ENCODE measurements at regions not wholly inside any gene's neighbourhood (a gene's known extent, or its start where the extent isn't known, plus 50 kb on each side); places are given as distances from the start of the nearest gene placed in this dataset.
A peak's percentile ranks its signal among the peaks of the same experiment; 100 is the strongest.
"Not testable (repeated sequence)": the region's sequence is repeated elsewhere in the genome, so short reads cannot be mapped to it uniquely, and the experiment has no call there.

DNA sequence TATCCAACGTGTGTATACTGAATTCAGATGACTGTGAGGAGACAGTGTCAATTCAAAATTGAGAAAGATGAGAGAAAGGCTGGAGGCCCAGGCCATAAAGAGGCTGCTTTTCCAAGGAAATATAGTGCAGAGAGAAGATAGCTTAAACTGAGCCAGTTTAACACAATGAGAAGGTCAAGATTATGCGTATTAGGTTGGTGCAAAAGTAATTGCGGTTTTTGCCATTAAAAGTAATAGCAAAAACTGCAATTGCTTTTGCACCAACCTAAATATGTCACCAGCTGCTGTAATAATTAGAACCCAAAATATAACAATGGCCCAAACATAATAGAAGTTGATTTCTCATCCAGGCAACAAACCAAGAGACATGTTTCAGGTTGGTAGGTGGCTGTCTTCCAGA, 148.7 kb upstream of the ATP5MC3 start:
- DNase-seq (ENCODE audit: low spot score in 2 of 2): no peak
- Histone ChIP-seq H3K27me3 (ENCODE audit: low read depth) (no peaks in the 10 kb centered on the region; the same call in 1 of the 2 replicates), H3K4me1 (no peaks in the 10 kb centered on the region), H3K4me3 (no peak overlapping the region), H3K36me3 (replicated peaks) (no peaks in the 10 kb centered on the region), H3K9me3 (no peaks in the 10 kb centered on the region)
- in situ Hi-C loops (cut with MboI; ENCODE audit: low sequenced_read_pairs): no loop called here

DNA sequence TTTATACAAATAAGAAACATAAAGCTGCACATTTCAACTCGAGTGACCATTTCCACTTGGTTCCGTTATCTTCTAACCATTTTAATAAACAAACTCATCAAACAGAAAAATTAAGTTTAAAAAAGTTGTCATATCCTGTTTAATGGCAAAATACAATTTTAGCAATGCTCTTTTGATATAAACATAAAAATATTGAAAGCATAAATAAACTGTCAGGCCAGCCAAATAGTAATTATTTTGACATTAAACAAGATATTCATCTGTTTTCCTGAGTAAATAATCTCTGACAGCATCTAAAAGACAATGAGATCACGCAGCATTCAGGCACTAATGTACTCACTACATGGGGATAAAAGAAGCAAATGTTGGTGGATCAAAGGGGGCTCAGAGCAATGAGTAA, 145.3 kb upstream of the ATP5MC3 start:
- no peak for DNase-seq (ENCODE audit: low spot score in 2 of 2)
- Histone ChIP-seq H3K9me3 (no peaks in the 10 kb centered on the region), H3K36me3 (replicated peaks) (no peaks in the 10 kb centered on the region), H3K27me3 (ENCODE audit: low read depth) (no peaks in the 10 kb centered on the region), H3K4me3 (no peak overlapping the region), H3K4me1 (no peaks in the 10 kb centered on the region)
- in situ Hi-C loops (cut with MboI; ENCODE audit: low sequenced_read_pairs): no loop called here

DNA sequence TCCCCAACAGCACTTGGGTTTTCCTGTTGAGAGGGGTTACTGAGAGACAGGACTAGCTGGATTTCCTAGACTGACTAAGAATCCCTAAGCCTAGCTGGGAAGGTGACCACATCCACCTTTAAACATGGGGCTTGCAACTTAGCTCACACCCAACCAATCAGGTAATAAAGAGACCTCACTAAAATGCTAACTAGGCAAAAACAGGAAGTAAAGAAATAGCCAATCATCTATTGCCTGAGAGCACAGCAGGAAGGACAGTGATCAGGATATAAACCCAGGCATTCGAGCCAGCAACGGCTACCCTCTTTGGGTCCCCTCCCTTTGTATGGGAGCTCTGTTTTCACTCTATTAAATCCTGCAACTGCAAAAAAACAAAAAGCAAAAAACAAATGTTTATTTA, 144.7 kb upstream of the ATP5MC3 start:
- H3K36me3 ChIP-seq (replicated peaks); H3K27me3 ChIP-seq (ENCODE audit: low read depth); H3K4me1 ChIP-seq; H3K9me3 ChIP-seq; H3K4me3 ChIP-seq; in situ Hi-C loops (cut with MboI; ENCODE audit: low sequenced_read_pairs); DNase-seq (ENCODE audit: low spot score in 2 of 2): not testable (repeated sequence)

DNA sequence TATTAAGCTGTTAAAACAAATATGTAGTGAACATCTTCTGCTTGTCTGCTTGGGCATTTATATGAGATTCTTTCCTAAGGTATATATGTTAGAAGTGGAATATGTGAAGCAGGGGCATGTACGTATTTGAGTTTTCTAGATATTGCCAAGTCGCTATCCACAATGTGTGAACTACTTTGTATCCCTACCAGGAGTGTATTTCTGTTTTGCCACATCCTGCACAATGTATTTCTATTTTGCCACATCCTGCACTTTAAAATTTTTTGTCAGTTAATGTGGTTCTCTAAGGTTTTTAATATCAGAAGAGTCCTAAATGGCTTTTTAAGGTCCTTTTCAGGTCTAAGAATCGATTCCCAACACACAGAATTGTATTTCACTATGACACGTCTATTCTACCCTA, 141.7 kb upstream of the ATP5MC3 start:
- no peak for DNase-seq (ENCODE audit: low spot score in 2 of 2)
- Histone ChIP-seq H3K4me3 (no peak overlapping the region), H3K27me3 (ENCODE audit: low read depth) (no peaks in the 10 kb centered on the region), H3K36me3 (replicated peaks) (no peaks in the 10 kb centered on the region), H3K9me3 (no peaks in the 10 kb centered on the region), H3K4me1 (no peaks in the 10 kb centered on the region)
- in situ Hi-C loops (cut with MboI; ENCODE audit: low sequenced_read_pairs): no loop called here

DNA sequence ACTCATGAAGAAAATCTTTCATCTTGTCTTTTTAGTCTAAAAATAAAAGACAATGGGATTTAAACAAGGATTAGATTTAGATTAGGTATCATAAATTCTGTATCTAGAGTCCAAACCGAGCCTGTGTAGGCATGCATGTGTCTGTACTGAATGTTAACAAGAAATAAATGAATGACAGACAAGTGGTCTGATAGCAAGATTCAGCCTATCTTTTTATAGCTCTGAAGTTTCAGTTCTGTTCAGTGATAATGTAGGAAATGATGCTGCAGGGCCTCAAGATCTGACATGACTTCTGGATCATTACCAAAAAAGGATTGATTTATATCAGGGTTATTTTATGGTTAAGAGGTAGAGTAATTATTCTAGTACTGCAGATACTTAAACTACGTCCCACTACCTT, 137.0 kb upstream of the ATP5MC3 start:
- no peaks in the 10 kb centered on the region for H3K4me1 ChIP-seq
- in situ Hi-C loops (cut with MboI; ENCODE audit: low sequenced_read_pairs): no loop called here
- 0 out of 2 replicates have a peak, but pooled peaks cover 2% of the 10 kb centered on the region for H3K27me3 ChIP-seq (ENCODE audit: low read depth)
- DNase-seq (ENCODE audit: low spot score in 2 of 2): no peak
- H3K36me3 ChIP-seq (replicated peaks): no peaks in the 10 kb centered on the region
- H3K4me3 ChIP-seq: no peak overlapping the region
- no peaks in the 10 kb centered on the region for H3K9me3 ChIP-seq

DNA sequence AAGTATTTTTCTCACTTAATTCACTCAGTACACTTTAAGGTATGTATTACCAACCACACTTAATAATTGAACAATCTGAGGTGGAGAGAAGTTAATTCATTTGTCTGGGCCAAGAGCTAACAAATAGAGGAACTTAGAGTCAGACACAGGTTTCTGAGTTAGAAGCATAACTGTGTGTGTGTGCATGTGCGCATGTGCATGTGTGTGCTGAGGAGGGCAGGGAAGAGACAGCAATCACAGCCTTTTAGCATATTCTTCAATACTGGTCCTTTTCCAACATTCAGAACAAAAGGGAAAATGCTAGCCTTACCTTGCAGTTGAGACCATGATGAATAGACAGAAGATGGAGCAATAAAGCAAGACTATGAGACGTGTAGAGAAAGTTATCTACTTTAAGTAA, 136.2 kb upstream of the ATP5MC3 start:
- Histone ChIP-seq H3K27me3 (ENCODE audit: low read depth) (peaks cover 6% of the 10 kb centered on the region; the same call in 1 of the 2 replicates), H3K4me3 (no peak overlapping the region), H3K4me1 (no peaks in the 10 kb centered on the region), H3K36me3 (replicated peaks) (no peaks in the 10 kb centered on the region), H3K9me3 (no peaks in the 10 kb centered on the region)
- in situ Hi-C loops (cut with MboI; ENCODE audit: low sequenced_read_pairs): no loop called here
- DNase-seq (ENCODE audit: low spot score in 2 of 2): no peak

DNA sequence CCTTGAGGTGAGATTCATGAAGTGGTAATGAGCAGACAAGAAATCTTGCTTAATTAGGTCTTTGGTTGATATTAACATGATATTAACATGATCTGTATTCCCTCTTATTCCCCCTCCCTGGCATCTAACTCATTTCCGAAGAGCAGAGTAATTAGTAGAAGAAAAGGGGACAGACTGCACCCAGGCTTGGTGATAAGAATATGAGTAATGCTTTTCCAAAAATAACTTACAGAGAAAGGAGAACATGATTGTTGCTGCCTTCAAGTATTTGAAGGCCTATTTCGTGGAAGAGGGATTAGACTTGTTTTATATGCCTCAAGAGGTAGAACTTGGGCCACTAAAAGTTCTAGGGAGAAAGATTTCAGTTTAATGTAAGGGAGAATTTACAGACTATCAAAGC, 130.6 kb upstream of the ATP5MC3 start:
- Histone ChIP-seq H3K36me3 (replicated peaks) (no peaks in the 10 kb centered on the region), H3K4me1 (no peaks in the 10 kb centered on the region), H3K27me3 (ENCODE audit: low read depth) (peaks cover 12% of the 10 kb centered on the region), H3K4me3 (no peak overlapping the region), H3K9me3 (no peaks in the 10 kb centered on the region)
- in situ Hi-C loops (cut with MboI; ENCODE audit: low sequenced_read_pairs): no loop called here
- DNase-seq (ENCODE audit: low spot score in 2 of 2): no peak

DNA sequence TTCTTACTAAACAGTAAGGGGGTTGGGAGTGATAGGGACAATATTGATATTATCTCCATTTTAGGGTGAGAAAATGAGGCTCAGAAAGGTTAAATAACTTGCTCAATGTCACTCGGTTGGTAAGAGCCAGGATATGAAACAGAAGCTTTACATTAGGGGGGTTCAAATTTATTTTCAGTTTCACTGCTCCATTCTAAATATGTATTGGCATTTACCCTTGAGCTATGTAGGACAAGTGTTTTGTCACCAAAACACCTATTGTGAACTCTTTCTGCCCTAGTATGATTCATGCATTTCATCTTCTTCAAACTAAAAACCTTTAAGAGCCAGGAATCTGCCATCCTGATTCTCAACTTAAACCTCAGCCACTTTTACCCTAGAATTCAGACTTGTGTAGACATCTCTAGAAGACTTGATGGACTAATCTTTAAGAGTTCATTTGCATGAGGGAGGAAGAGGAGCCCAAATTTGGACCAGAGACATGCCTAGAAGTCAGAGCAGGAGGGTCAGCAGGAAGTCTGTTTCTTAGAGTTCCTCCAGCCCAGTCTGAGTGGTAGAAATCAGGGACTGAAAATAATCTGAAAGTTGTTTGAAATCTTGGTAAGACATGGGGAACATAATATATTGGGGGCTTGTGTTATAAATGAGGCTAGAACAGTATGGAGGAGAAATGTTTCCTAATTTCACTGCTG, 129.4 kb upstream of the ATP5MC3 start:
- no peaks in the 10 kb centered on the region for H3K36me3 ChIP-seq (replicated peaks)
- H3K4me1 ChIP-seq: no peaks in the 10 kb centered on the region
- H3K27me3 ChIP-seq (ENCODE audit: low read depth): peaks cover 10% of the 10 kb centered on the region
- in situ Hi-C loops (cut with MboI; ENCODE audit: low sequenced_read_pairs): no loop called here
- DNase-seq (ENCODE audit: low spot score in 2 of 2): no peak
- no peak overlapping the region for H3K4me3 ChIP-seq
- no peaks in the 10 kb centered on the region for H3K9me3 ChIP-seq

DNA sequence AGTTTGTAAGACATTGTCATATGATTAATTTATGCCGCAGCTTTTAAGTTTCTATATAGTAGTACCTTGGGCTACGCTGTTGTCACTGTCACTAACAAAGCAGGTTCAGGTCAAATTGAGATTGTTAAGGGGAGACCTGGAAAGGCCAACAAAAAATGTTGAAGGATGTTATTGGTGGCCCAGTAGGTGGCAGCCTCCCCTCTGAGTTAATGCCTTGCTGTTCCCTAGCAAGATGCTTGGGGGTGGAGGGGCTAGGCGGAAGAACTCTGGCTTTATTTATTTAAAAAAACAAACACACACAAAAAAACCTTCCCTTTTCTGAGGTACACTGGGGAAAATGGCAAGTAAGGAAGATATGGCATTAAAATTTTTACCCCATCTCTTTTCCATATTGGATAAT, 128.3 kb upstream of the ATP5MC3 start:
- DNase-seq (ENCODE audit: low spot score in 2 of 2): peak; percentile 44 to 58
- H3K4me3 ChIP-seq: no peak overlapping the region
- H3K4me1 ChIP-seq: no peaks in the 10 kb centered on the region
- H3K27me3 ChIP-seq (ENCODE audit: low read depth): peaks cover 12% of the 10 kb centered on the region
- no peaks in the 10 kb centered on the region for H3K36me3 ChIP-seq (replicated peaks)
- in situ Hi-C loops (cut with MboI; ENCODE audit: low sequenced_read_pairs): no loop called here
- H3K9me3 ChIP-seq: no peaks in the 10 kb centered on the region

DNA sequence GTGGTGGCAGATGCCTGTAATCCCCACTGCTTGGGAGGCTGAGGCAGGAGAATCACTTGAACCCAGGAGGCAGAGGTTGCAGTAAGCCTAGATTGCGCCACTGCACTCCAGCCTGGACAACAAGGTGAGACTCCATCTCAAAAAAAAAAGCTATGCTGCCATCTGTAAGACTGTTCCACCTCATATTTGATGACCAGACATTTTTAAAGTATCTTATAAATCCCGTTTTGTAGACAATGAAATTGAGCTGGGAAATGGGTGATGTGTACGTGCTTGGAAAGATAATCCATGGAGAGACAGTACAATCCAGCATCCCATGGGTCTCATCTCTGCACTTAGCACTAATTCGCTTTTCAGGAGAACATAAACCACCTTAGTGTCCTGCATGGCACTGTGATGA, 126.5 kb upstream of the ATP5MC3 start:
- Histone ChIP-seq H3K4me1 (no peaks in the 10 kb centered on the region), H3K27me3 (ENCODE audit: low read depth) (peaks cover 17% of the 10 kb centered on the region), H3K4me3 (no peak overlapping the region), H3K9me3 (no peaks in the 10 kb centered on the region), H3K36me3 (replicated peaks) (no peaks in the 10 kb centered on the region)
- DNase-seq (ENCODE audit: low spot score in 2 of 2): no peak
- in situ Hi-C loops (cut with MboI; ENCODE audit: low sequenced_read_pairs): no loop called here

DNA sequence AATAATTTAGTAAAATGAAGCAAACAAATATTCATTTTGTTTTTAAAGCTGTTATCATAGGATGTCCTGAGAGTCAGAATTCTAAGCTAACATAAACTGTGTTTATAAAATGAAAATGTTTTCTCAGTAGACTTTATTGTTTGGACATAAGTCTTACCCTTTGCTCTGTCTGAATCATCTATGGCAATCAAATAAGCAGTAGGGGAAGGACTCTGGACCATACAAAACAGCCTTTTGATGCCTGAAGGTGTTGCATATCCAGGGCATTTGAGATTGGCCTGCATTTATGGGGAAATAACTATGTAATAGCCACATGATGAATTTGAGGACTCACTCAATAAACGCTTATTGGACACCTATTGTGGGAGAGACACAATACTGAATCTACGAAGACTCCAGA, 123.0 kb upstream of the ATP5MC3 start:
- Histone ChIP-seq H3K27me3 (ENCODE audit: low read depth) (peaks cover 19% of the 10 kb centered on the region), H3K4me3 (no peak overlapping the region)

DNA sequence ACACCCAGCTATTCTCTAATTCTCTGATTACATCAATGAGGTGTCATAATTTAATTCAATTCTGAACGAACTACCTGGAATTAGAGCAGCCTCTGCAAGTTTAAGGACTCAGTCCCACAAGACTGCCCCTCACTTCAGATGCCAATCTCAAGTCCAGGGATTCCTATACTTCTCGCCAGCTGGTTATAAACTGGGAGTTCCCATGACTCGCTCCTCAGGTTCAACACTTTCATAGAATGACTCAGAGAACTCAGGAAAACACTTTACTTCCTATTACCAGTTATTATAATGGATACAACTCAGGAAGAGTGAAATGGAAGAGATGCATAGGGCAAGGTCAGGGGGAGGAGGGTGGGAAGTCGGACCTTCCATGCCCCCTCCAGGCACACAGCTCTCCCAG, 112.3 kb upstream of the ATP5MC3 start:
- Histone ChIP-seq H3K4me3 (no peak overlapping the region), H3K27me3 (ENCODE audit: low read depth) (peaks cover 18% of the 10 kb centered on the region), H3K36me3 (replicated peaks) (no peaks in the 10 kb centered on the region), H3K9me3 (no peaks in the 10 kb centered on the region), H3K4me1 (no peaks in the 10 kb centered on the region)
- in situ Hi-C loops (cut with MboI; ENCODE audit: low sequenced_read_pairs): loop anchor here (25.0 kb wide), 1 partner anchor 256 kb away; no protein-coding TSS in a partner anchor
- DNase-seq (ENCODE audit: low spot score in 2 of 2): no peak

More for the DNA sequence above, 123.0 kb upstream of the ATP5MC3 start:
- H3K4me1 ChIP-seq: no peaks in the 10 kb centered on the region
- H3K9me3 ChIP-seq: no peaks in the 10 kb centered on the region
- no peak for DNase-seq (ENCODE audit: low spot score in 2 of 2)
- H3K36me3 ChIP-seq (replicated peaks): no peaks in the 10 kb centered on the region
- in situ Hi-C loops (cut with MboI; ENCODE audit: low sequenced_read_pairs): no loop called here

DNA sequence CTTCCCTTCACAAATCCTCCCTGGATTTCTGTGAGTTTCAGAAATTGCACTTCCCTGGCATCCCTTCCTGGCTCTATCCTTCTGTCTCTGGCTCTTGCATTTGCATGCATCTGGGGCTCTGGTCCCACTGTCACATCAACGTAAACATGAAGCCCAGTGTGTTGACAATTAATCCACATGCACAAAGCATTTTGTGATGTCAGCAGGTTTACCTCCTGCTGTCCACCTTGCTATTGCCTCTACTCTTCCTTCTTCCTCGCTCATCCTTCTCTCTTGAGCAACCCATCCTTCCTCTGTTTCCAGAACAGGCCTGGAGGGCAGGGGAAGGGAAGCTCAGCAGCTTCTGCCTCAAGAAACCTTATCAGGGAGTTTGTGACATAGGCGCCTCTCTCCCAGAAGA, 111.7 kb upstream of the ATP5MC3 start:
- no peak for DNase-seq (ENCODE audit: low spot score in 2 of 2)
- Histone ChIP-seq H3K9me3 (no peaks in the 10 kb centered on the region), H3K36me3 (replicated peaks) (no peaks in the 10 kb centered on the region), H3K4me3 (no peak overlapping the region), H3K4me1 (no peaks in the 10 kb centered on the region), H3K27me3 (ENCODE audit: low read depth) (peaks cover 23% of the 10 kb centered on the region)
- in situ Hi-C loops (cut with MboI; ENCODE audit: low sequenced_read_pairs): loop anchor here (25.0 kb wide), 1 partner anchor 256 kb away; no protein-coding TSS in a partner anchor

DNA sequence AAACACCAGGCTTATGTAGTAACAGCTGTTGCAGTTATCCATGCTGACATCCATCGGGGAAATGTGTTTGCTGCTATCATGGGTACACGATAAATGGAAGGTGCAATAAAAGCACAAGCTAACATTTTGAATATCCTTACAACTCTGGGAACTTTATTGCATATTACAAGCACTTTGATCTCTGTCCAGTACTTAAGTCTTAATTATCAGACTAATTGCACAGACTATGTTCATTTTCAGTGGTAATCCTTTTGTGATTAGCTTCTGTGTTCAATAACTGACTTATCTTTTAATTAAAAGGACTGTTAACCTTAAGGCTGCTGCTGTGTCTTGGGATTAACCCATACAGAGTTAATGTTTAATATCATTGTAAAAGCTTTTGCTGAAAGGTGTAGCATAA, 101.4 kb upstream of the ATP5MC3 start:
- in situ Hi-C loops (cut with MboI; ENCODE audit: low sequenced_read_pairs): loop anchor here (25.0 kb wide), 1 partner anchor 246 kb away; no protein-coding TSS in a partner anchor
- no peaks in the 10 kb centered on the region for H3K36me3 ChIP-seq (replicated peaks)
- H3K27me3 ChIP-seq (ENCODE audit: low read depth): peaks cover 19% of the 10 kb centered on the region
- no peak for DNase-seq (ENCODE audit: low spot score in 2 of 2)
- no peaks in the 10 kb centered on the region for H3K4me1 ChIP-seq
- H3K9me3 ChIP-seq: no peaks in the 10 kb centered on the region
- H3K4me3 ChIP-seq: no peak overlapping the region

DNA sequence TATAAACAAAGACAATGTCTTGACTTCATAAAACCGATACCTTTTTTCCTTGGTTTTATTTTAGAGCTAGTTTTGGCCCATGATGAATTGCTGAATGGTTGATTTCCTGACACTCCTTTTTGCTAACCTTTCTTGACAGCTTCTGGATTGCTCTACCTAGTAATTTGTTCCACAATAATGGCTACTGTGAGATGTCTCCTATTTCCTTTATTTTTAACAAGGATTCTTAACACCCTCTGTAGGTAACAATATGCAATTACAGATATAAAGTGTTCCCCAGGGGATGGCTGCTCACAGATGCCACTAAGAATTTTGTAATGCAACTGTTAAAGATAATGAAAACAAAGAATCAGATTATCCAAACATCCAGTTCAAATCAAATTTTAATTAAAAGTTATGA, 100.8 kb upstream of the ATP5MC3 start:
- Histone ChIP-seq H3K9me3 (no peaks in the 10 kb centered on the region), H3K36me3 (replicated peaks) (no peaks in the 10 kb centered on the region), H3K4me1 (no peaks in the 10 kb centered on the region), H3K4me3 (no peak overlapping the region), H3K27me3 (ENCODE audit: low read depth) (peaks cover 16% of the 10 kb centered on the region)
- peak in 1 of 2 experiments; percentile 75 for DNase-seq (ENCODE audit: low spot score in 2 of 2)
- in situ Hi-C loops (cut with MboI; ENCODE audit: low sequenced_read_pairs): loop anchor here (25.0 kb wide), 1 partner anchor 245 kb away; no protein-coding TSS in a partner anchor

Data from HAP-1 (cell line).